Loucy (cell line): ENCODE measurements at regions not wholly inside any gene's neighbourhood (a gene's known extent, or its start where the extent isn't known, plus 50 kb on each side); places are given as distances from the start of the nearest gene placed in this dataset.

ENCODE experiments used
- CTCF ChIP-seq: fragments of 200-600 bp; sonication (generic); conservative IDR thresholded peaks from 2 replicates; pipeline ENCODE4 v1.5.1; 2014; ENCODE audit warnings: mild to moderate bottlenecking, antibody characterized with exemption, low read length
- EZH2phosphoT487 ChIP-seq: fragments of 200-600 bp; IDR thresholded peaks from 2 replicates; pipeline ENCODE4 v1.6.1; 2018; ENCODE audit warnings: antibody characterized with exemption, mild to moderate bottlenecking, moderate library complexity, borderline replicate concordance

DNA sequence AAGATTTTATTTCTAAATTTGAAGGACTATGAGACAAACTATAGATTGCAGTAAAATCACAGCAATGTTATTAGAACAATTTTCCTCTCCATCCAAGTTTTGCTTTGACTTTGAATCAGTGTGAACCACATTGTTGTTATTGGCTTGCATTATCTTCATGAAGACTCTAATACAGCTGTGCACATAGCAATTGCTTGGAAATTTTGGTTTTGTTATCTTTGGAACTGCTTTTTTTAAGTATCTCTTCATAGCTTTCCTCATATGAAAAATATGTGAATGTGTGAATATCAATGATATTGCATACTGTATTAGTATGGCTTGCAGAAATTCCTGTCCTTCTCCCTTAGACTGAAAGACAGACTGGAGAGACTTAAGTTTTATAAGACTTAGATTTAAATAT lies 666.6 kb downstream of the LUZP2 start:
- TF ChIP-seq CTCF, result no peak
- no peak for TF ChIP-seq EZH2phosphoT487
